GDM1 (cell line): ENCODE measurements at regions not wholly inside any gene's neighbourhood (a gene's known extent, or its start where the extent isn't known, plus 50 kb on each side); places are given as distances from the start of the nearest gene placed in this dataset.

ENCODE experiments used
- DNase-seq: peaks from one replicate; lab custom pipeline; 2025; lab: John Stamatoyannopoulos, UW

- no peak for DNase-seq
Measured at GRCh38 chr17:73932216-73932749, 271.2 kb upstream of the RPL38 start.

DNA sequence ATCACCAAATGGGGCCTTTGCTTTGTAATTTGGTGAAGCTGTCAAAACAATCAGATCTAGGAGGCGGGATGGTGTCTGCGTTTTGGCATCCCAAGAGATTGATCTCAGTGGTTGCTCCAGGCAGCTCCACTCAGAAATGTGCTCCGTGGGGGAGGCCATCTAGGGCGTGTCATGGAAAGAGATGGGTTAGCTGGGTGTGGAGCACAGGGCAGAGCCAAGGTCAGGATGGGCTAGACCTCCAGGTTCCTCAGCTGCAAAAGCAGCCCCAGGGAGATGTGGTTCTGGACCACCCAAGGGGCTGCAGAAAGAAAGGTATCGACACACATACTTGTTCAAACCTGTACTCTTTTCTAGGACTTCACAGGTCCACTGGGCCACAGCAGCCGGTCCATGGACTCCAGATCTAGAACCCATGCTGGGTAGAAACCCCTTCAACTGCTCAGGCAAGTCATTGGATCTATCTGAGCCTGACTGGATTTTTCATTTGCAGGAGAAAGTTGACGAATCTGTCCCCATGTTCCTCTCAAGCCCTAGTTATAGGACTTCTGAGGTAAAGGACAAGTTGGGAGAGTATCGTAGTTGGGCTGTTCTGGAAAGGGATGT is 270.2 kb upstream of the RPL38 start:
- DNase-seq = no peak

DNA sequence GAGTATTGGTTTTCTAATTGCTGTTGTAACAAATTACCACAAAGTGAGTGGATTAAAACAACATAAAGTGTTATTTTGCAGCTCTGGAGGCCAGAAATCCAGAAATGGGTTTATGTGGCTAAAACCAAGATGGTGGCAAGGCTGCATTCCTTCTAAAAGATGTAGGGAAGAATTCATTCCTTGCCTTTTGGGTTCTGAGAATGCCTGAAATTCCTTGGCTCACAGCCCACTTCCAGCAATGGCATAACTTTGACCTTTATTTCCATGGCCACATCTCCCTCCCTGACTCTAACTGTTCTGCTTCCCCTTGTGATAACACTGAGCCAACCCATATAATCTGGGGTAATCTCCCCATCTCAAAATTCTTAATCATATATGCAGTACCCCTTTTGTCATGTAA is 269.6 kb upstream of the RPL38 start:
- DNase-seq = no peak

DNA sequence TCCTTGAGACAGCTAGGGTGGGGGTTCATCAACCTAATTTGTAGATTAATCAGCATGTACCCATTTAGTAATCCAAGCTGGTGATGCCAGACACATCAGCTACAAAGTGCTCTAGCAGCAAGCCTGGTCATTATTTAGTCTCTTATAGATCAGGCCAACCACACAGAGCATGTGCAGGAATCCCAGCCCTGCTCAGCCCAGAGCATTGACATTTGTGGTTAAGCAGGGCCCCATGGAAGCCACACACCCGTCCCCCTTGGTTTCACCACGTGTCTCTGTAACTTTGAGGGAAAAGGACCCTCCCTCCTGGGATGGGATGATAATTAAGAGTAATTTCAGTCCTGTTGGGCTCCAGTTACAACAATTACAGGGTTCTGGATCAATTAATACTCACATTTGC is 268.8 kb upstream of the RPL38 start:
- no peak for DNase-seq

DNA sequence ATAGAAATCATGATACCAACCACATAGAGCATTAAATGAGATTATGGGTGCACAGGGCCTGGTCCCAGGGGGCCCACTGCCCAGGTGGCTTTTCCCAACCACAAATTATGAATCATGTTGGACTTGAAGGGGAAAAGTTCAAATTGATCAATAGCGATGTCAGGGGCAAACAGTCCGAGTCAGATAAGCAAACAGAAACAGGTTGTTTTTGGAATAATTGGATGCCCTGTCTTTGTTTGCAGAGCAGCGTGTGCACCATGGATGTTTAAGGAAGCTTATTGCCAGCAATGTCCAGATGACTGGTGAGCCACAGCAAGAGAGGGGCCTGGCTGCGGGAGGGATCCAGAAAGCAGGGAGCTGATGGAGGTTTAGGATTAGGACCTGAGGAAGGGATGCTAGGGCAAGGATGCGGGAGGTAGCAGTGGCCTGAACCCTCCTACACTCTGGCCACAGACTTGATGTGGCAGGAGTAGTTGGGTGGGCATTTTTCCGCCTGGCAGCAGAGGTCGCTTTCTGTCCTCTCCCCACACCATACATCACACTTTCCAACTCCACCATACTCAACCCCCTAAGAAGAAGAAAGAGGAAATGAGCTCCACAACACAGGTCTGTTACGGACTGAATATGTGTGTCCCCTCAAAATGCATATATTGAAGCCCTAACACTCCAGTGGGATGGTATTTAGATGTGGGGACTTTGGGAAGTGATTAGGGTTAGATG is 266.4 kb upstream of the RPL38 start:
- DNase-seq = no peak

DNA sequence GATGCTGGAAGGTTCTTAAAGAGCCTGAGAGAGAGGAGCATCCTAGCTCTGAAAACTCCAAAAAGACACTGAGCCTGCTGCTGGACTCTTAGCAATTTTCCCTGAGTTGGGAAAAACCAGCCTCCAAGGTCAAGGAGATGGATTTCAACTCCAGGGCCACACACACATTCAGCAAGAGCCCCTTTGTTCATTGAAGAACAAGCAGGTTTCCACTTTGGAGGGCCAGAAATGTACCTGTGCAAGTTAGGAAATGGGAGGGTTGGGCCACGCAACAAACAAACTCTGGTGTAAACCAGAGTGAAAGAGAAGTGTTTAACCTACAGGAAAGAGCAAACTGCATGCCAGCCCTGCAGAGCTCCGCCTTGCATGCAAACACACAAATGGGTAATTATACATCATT is 264.8 kb upstream of the RPL38 start:
- DNase-seq = no peak

- DNase-seq = no peak
Measured at GRCh38 chr17:73939806-73940205, 263.7 kb upstream of the RPL38 start.

DNA sequence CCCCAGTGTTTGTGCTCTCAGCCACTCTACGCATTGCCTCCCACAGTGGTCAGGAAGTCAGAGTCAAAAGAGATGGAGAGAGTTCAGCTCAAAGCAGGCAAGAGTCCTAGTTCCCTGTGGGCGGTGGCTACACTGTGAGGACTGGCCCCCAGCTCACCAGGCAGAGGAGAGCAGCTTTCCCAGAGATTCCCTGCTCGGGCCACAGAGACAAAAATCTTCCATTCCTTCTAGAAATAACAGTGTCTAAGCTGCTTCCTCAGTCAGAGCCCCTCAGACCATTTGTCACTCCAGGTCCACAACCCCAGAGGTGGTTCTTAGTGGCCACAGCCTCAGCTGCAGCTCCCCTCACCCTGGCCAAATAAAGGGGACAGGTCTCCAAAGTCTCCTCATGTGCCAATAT is 263.0 kb upstream of the RPL38 start:
- DNase-seq = no peak

DNA sequence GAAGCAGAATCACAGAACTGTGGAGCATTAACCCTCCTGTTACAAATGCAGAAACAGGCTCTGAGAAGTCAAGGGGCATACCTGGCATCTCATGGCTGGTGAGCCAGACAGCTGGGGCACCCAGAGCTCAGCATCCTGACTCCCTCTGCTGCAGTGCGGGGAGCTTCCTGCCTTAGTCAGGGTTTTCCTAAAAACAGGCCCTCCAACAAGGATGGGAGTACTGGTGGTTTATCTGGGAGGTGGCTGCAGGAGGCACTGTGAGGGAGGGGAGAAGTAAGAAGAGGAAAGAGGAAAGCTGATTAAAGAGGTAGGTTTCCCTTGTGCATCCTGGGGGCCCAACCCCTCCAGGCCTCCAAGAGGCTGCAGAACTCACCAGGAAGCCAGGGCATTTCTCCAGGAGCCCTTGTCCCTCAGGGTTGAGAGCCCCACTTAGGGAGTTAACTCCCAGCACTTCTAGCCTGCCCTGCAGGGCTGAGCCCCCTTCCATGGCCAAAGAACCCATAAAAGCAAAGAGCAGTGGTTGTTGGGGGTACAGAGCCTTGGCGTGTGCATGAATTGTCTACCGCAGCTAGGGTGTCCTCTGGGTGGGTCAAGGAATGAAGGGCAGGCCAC is 261.5 kb upstream of the RPL38 start:
- no peak for DNase-seq

DNA sequence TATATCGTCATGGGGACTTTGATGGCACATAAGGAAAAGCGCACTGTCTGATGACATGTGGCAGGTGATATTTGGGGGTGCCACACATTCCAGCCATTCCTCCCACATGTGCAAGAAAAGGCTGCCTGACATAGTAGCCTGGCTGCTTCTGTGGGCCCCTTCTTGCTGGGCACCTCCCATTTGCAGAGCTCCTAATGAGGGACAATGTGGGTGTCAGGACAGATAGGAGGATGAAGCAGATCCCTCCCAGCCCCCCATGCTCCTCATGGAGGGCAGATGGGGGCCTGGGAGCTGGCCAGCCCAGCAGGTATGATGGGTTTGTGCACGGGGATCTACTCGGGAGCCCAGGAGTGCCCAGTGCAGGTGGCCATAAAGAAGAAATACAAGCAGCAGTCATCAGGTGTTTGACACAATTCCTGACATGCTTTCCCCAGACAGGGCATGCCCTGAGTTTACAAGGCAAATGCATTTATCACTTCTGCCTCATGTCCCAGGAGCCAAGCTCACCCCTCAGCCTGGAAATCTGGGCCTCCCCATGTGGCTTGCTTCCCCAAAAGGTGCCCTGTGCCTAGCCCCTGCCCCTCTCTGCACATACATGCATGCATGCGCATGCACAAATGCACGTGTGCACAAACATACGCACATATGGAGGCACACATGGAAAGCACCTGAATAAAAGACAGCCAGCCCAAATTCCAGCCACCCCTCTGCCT is 260.6 kb upstream of the RPL38 start:
- no peak for DNase-seq

GRCh38 chr17:73943416-73944110 is 259.9 kb upstream of the RPL38 start:
- DNase-seq = no peak

DNA sequence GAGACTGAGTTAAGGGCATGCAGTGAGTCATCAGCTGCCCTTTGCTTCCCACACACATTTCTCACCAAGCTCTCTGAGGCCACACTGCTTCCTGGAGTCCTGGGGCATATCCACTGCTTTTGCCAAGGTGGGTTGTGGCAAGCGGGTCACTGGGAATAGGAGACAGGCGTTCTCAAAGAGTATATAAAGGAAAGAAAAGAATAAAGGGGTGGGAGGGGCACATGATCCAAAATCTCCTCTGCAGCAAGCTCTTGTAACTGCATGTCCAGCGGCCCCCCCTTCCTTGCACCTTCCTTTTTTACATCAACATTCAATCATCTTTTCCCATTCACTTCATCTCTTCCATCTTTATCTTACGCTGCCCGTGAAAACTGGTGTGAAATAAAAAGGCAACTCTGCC is 259.1 kb upstream of the RPL38 start:
- no peak for DNase-seq

- DNase-seq = no peak
Measured at GRCh38 chr17:73947281-73947965, 256.1 kb upstream of the RPL38 start.

GRCh38 chr17:73947966-73948355 is 255.5 kb upstream of the RPL38 start:
- no peak for DNase-seq

DNA sequence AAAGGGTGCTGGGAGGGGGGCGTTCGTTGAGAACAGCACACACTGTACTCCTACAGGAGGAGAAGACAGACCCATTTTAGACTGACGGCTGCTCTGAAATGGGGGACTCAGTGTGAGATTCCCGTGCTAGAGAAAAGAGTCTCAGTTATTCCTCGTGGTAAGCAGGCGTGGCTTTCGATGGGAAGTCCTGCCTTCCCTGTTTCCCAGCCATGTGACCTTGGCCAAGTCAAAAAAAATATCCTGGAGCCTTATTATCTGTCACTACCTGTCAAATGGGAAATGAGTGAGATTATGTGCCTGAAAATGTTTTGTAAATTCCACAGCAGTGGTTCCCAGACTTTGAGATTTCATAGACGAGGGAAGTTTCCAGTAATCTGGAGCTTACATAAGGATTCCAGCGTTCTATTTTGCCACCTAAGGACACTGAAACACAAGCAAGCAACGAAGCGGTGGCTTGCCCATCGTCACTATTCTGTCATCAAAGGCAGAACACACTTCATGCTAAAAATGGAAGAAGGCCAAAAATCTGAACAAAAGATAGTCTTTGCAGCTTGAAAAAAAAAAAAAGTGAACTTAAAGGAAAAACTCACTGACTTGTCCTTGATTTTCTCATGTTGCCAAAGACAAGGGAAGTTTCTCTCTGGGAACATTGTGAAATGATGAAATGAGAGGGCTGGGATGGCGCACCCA is 253.4 kb upstream of the RPL38 start:
- no peak for DNase-seq

GRCh38 chr17:73950593-73950914 is 252.9 kb upstream of the RPL38 start:
- DNase-seq = no peak

DNA sequence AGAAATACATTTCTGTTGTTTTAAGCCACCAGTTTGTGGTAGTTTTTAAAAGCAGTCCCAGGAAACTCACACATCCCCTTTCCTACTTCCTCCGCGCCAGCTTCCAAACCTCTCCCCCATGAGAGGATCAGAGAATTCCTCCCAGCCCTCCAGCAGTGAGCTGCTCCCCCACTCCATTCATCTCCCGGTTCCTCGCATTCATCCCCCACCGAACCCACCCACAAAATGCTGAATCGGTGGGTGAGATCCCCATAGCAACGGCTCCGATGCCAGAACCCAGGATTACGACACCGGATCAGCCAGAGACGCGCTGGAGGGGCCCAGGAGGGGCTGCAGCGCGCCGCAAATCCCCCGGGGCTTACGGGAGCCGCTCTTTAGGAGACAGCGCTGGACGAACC is 251.4 kb upstream of the RPL38 start:
- DNase-seq = no peak

DNA sequence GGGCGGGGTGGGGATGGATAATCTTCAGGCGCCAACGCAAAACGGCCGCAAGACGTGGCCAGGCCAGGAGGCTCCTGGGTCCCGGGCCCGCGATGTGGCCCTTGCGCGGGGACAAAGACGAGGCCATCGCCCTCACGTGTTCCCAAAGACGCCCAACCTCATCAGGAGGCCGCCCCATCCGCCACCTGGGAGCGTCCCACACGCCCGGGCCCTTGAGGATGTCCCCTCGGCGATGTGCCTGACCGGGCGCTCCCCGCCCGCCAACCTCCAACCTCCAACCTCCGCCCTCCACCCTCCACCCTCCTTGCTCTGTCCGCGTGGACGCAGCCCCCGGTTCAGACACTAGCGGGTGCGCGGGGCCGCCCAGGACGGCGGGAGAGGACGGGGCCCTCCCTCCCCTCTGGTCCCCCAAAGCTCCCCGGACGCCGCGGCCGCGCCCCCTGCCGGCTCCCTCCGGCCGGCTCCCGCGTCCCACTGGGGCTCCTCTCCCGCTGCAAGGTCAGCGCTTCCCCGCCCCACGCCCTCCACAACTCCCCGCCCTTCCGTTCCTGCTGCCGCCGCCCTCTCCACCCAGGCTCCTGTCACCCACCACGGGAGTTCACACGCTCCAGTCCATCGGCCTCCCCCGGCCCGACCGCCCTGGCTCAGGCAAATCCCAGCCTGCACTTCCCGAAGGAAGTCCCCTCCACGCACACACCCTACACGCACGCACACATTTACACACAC is 250.8 kb upstream of the RPL38 start:
- DNase-seq = no peak

DNA sequence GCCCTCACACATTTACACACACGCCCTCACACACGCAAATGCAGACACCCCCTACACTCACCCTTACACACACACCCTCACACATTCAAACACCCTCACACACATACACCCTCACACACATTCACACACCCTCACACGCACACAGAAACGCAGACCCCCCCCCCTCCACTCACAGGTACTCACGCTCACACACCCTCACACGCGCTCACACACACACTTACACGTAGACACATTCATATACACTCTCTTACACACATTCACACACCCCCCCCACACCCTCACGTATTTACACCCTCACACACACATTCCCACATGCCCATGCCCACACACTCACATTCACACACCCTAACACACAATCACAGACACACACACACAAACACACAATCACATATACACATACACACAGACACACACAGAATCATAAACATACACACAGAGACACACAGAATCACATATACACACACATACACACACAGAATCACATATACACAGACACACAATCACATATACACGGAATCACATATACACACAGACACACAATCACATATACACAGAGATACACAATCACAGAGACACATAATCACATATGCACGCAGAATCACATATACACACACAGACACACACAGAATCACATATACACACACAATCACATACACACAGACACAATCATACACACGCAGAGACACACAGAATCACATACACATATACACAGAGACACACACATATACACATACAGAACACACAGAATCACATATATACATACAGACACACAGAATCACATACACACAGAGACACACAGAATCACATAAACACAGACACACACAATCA is 250.1 kb upstream of the RPL38 start:
- no peak for DNase-seq

DNA sequence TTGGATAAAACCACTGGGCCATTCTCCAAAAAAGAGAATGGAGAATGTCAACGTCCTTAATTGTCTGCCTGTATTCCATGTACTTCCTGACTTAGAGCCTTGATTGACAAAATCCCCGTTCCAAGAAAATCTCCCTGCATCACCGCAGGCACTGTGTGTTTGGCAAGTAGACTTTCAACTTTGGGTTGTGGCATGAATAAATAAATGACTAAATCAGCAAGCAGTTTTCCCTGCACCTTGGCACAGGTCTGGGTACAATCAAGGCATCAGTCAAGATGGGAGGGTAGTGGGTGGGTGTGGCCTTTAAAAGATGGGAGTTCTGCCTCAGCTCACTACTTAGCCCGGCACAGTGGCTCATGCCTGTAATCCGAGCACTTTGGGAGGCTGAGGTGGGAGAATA is 248.5 kb upstream of the RPL38 start:
- no peak for DNase-seq
